HG02884 (cell line): ENCODE measurements at regions not wholly inside any gene's neighbourhood (a gene's known extent, or its start where the extent isn't known, plus 50 kb on each side); places are given as distances from the start of the nearest gene placed in this dataset.
"Not testable (repeated sequence)": the region's sequence is repeated elsewhere in the genome, so short reads cannot be mapped to it uniquely, and the experiment has no call there.

Experiments used
- ATAC-seq: cut with Tn5 transposase; IDR thresholded peaks from one replicate; pipeline ENCODE4 v1.9.1; 2021; ENCODE audit warnings: mild to moderate bottlenecking, moderate library complexity; ENCODE audit not compliant: unreplicated experiment

DNA sequence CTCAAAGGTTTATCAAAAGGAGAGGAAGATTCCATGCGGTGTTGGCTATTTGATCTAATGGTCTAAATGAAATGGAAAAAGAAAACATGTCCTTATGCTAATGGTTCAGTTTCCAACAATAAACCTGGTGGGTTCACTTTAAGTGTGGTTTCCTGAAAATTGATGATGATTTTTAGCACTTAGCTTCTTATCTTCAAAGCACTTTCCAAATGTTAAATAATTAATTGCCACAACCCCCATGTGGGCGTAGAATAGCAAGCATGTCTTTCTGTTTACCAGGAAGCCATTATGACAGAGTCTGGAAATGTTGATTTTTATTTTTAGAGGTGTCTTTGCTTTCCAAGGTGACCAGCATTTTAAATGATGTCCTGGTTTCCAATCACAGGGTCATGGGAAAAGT lies 134.8 kb upstream of the SLC4A4 start:
- no peak for ATAC-seq

DNA sequence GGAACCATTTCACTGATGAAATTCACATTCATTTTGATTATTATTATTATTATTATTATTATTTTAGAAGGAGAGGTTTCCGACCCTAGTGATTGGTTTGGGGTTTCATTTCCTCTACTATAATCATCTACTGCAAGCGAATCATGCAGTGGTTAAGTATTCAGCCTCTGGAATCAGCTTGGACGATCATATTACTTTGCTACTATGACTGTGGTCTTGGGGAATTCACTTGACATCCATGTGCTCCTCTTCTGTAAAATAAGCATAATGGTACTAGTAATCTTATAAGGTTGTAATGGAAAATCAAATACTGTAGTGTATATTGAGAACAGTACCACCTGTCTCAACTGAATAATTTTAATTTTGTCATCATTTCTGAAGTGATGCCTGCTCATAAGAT lies 132.1 kb upstream of the SLC4A4 start:
- ATAC-seq: no peak

DNA sequence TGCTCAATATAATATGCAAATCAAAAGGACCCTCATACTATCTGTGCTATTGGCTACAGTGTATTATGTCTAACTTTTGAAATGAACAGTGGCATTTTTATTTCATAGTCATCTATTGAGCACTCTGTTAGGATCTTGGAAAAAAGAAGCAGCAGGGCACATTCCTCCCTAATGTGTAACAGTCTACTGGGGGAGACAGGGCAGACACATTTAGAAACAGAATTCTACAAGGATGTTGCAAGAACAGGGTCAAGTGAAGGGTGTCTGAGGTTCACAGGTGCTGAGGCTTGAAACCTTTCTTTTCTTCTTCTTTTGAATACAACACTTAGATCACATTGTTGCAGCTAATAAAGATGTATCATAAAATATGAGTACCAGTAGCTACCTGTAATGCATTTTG lies 129.7 kb upstream of the SLC4A4 start:
- no peak for ATAC-seq

DNA sequence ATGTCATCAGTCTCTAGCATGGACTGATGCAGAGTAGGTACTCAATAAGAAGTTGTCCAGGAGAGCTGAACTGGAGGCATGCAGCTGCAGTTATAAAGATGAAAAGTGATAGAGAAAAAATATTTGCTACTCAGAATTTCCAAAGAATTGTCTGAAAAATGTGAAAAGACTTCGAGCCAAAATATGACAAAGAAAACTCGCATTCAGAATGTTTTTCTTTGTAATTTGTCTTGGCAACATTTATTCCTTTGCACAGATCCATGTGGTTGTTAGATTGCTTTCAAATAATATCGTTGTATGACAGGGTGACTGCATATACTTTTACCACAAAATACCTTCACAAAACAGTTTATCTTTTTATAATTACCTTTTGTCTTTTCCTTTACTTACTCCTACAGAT lies 128.0 kb upstream of the SLC4A4 start:
- ATAC-seq: no peak

DNA sequence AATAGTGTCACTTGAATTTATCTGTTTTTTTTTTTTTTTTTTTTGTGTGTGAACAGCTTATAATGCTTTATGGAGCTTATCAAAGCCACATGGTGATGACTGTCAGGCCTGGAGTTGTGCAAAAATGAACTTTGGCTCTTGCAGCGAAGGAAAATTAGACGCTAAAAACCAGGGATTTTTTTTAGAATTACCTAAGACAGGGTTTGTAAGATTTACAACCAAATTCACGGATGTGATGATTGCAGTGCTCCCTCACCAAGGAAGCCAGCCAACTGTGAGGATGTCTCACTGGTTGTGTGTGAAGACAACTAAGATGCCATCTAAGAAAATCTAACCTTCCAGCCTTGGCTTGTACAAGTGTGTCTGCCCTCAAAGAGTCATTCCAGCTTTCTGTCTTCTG lies 127.1 kb upstream of the SLC4A4 start:
- ATAC-seq: no peak

DNA sequence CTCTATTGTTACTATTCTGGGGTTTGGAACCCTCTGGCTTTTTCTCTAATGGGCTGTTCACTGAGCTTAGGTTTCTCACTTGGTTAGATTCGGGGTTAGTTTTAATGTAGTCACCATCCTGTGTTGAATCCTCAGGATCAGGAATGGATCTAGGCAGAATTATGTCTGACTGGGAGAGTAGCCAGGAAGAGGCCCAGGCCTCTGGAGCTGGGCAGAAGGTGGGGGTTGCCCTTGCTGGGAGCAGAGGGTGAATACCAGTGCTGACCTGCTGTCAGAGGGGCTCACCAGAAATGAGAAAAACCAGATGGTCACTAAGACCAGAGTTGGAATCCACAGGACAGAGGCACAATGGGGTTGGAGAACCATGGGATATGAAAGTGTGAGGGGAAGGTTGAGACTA lies 126.6 kb upstream of the SLC4A4 start:
- ATAC-seq: no peak

DNA sequence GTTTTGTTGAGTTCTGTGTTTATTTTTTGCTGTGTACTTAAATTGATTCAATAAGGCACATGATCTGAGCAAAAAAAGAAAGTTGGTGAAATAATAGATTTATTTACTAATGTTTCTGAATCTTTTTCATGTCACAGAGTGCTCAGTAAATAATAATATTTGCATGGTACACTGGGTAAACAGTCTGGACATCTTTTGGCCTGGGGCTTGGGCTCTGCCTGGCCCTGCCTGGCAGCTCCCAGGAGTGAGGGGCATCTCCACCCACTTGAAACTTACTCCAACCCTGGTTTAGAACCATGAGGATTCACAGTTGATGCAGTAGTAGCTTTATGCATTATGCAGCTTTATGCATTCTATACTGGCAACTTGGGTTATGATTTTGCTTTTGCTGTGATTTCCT lies 124.2 kb upstream of the SLC4A4 start:
- ATAC-seq: no peak

DNA sequence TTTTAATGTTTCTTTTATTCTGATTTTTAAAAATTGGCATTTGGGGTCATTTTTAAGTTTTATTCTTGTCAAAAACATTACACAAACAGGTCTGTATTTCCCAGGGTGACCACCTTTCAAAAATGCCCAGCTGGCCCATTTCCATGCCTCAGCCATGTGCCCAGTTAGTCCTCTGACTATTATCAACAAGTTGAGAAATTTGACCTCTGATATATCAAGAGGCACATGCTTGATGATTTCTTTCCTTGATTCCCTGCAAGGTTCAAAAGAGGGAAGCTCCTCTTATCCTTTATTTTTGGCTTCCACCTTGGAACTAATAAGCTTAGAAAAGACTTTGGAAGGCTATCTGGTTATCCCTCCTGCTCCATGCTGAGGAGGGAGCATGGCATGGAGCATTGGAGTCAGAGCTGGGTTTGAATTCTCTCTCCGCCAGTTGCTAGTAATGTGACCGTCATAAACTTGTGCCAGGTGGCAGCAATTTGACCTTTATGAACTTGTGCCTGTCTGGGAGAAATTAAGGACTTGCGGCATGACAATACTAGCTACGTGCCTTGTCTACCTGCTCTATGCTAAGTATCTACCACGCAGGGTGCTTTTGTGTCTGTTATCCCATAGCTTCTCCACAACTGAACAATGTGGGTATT lies 122.4 kb upstream of the SLC4A4 start:
- ATAC-seq: no peak

DNA sequence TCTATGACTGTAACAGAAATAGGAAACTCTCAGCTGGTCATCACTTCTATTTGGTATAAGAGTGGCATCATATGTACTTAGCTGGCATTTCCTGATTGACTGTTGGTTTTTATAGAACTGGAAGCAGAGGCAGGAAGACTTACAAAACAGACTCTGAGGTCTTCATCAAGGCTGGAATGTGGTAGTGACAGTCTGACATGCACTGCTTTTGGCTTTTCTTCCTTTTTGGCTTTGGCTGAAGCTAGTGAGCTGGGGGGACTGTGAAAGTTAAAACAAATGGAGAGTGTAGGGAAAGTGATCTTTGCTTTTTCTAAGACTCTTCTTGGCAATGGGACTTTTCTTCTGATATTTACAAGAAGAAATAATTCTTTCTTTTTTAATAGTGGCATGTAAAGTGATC lies 121.1 kb upstream of the SLC4A4 start:
- no peak for ATAC-seq

DNA sequence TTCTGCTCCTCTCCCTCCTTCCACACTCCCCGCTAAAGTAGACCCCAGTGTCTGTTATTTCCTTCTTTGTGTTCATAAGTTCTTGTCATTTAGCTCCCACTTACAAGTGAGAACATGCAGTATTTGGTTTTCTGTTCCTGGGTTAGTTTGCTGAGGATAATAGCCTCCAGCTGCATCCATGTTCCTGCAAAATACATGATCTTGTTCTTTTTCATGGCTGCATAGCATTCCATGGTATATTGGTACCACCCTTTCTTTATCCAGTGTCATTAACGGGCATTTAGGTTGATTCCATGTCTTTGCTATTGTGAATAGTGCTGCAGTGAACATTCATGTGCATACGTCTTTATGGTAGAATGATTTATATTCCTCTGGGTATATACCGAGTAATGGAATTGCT lies 118.0 kb upstream of the SLC4A4 start:
- ATAC-seq: not testable (repeated sequence)

DNA sequence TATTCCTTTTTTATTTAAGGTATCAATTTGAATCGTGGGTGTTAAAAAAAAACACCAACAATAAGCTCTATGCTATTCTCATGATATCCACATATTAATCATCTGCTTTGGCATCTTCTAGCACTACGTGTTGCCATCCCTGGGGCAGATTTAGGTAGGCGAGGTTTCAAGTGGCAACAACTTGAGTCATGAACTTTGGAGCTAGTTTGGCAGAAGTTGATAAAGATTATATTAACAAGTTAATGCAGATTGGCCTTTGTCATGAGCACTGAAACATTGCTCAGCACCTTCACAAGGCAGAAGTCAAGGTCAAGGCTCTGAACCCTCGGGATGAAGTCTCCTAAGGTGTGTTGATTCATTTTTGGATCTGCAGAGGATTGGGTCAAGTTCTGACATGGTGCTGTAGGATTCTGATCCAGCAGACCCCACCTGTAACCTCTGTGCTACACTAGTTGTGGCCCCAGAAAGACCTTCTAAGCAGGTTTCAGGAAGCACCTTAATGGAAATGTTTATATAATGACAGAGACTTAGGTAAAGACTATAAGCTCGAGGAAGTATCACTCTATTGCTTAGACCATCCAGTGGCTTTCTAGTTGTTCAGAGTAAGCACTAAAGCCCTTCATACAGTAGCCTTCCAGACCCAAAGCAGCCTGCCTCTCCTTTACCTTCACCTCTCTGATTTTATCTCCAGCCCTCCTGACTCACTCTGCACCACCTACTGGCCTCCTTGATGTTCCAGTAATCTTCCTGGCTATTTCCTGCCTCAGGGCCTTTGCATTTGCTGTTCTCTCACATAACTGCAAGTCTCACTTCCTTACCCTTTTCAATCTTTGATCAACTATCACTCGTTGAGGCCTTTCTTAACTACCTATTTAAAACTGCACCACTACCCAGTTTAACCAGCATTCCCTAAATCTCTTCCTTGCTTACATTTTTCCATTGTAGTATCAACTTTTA lies 117.0 kb upstream of the SLC4A4 start:
- ATAC-seq: no peak

DNA sequence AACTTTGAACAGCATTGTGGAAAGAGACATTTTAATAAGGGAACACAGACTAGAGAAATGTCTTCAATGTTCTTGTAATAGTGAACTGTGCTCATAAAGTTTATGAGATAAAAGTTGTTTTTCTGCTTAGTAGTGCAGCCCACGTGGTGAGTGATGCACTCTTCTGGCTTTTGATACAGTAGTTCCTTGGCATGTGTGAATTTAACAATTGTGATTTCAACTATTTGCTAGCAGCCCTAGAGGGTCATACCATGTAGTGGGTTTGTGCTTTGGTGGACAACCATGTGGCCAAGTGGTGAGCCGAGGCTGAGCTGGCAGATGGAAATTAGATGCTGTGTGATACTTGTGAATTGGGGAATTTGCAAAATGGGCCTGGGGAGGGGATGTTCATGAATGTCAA lies 116.2 kb upstream of the SLC4A4 start:
- no peak for ATAC-seq

DNA sequence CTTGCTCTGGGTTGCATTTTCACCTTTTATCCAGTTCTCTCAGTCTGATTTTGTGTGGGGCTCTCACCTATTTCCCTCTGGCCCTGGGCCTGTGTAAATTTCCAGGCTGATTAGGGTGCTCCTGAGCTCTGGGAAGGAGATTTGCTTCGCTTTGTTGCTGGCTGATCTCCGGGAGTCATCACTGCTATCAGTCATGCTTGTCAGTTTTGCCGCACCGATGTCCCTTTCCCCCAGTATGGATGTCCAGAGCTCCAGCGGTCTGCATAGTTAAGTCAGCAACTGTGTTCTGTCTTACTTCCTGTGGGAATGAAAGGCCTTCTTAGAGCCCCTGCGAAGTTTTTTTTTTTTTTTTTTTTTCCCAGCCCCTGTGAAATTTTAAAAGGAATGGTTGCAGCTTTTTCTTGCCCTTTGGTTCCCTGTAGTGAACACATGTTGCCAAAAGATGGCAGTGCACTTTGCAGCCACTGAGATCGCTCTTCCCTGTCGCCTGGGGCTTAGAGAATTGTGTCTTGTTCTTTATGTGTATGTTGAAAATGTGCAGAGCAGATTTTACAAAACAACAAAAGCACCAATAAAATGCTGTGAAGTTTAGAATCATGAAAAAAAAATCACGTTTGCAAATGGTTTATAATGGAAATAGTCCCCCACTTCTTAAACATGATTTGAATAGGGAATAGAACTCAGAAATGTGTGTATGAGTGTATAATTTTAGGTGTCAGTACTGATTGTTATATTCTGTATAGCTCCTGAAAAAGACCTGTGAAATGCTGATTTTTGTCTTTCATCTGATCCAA lies 109.1 kb upstream of the SLC4A4 start:
- ATAC-seq: peak; percentile 61

DNA sequence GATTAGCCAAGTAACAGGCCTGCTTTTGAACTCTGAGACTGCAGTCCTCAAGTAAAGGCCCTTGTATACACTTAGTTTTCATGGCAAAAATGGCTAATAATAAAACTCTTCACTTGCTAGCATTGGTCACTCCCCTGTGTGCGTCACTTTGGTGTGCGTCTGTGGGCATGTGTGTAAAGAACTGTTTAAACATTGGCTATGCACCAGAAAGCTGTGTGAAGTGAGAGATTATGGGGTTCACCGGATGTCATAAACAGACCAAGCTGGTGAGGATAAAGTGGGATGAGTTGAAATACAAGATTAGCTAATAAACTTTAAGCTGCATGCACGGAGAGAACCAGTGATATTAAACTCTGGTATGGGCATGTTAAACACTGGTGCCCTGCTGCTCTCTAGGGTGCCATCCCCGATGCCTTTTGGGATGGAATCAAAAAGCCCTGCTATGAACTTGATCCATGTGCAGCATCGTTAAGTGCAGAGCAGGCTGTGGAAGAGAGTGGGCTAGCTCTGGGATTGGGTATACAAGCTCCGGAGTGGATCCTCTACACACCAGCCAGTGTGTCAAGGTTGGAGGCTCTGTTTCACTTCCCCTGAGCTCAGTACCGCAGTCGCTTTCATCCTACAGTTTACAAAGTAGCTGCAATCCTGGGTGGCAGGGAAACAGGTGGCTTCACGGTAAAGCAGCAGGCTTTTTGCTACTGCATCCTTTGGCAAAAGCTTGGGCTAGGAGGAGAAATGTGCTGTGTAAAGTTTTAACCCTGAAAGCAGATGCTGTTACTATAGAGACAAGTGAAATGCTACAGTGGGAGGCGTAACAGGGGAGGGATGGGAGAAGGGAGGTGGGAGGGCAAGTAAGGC lies 108.3 kb upstream of the SLC4A4 start:
- ATAC-seq: no peak

DNA sequence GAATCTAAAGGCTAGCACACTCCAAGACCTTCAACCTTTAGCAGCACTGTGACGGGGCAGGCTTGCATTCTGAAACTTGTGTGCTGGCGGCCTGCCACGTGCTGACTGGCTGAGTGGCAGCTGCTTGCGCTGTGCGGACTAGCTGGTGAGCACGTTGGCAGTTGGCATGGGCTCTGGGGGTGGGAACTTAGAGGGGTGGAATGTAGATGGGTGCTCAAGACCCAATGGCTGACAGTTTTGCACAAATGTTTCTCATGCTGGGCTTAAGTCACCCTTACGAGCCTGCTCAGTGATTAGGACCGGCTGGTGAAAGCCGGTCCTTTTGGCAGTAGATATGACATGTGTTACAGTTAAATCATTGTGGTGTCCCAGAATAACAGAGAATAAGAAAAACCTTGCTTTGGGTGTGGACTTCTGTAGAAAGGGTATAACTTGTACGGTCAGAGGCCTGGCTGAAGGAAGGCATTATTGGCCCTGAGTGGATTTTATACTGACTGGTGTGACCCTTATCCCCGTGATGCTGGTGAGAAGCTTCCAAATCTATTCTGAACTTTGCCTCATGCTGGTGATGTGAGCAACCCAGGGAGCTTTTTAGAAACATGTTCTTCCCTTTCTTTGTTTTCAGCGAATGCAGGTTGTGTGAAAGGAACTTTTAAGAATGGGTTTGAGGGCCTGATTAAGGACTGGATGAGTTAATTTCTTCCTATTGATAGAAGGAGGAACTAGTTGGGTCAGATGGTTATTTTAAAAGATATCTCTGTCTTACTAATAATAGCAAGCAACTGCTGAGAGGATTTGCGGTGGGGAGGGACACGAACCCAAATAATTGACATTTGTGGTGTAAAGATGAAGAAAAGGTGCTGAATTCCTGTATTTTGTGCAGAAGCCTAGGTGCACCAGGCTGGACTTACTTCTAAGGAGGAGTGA lies 107.4 kb upstream of the SLC4A4 start:
- no peak for ATAC-seq

DNA sequence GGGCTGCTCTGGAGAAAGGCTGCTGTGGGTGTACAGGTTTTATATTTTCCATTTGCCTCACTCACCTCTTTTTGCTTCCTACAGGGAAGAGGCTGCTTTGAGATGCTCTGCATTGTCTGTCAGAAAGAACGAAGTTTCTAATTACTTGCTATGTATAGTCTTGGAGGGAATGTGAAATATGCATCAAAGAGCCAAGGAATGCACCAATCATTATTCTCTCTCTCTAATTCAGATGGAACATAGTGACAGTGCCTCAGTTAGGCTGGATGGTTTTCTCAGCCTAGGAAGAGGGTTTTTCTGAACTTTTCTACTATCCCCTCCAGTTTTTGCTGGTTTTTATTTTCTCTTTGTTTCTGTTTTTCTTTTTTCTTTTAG lies 106.8 kb upstream of the SLC4A4 start:
- no peak for ATAC-seq

DNA sequence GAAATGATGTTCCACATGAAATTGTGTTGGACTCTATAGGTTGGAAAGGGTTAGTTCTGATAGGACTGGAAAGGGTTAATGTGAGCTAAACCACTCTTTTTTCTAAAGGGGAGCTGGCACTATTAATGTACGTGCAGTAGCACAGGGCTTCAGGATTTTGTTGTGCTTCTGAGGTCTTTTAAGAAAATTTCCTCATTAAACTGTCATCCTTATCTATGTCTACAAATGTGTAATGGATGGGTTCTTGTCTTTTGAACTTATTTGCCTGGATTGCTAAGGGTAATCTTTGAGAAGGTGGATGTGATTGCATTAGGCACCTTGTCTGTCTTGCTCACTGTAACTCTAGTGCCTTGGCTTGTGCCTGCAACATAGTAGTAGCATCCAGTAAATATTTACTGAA lies 106.0 kb upstream of the SLC4A4 start:
- no peak for ATAC-seq

DNA sequence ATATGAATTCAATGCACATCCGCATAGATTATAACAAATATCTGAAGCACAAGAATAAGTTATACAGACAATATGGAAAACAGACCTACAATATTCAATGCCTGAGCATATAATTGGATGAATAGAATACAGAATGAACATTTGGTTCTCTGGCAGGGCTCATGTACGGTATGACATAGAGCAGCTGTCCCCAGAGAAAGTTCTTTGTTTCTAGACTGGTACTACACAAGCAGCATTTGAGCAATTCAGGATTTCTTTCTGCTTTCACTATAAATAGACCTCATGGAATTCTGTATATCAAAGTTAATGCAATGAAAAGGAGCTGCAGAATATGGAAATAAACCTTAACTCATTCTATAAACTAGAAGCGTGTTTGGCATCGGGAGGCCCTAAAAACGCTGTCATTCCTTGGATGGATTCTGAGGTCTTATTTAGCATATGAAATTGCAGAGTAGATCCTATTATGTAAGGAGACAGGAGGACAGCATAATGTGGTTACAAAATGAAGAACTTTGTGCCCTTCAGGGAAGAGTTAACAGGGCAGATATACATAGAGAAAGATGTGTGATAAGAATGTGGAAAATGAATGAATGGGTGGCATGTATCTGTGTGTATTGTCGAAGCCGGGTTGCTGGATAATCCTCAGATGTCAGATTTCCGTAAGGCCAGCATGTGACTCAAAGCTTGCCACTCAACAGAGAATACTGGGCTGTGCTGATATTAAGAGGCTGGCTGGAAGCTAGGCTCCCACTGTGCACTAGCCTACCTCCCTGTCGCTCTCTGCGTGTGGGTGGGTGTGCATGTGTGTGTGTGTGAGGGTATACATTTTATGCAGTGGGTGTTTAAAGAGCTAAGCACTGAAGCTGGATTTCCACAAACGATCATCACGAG lies 103.3 kb upstream of the SLC4A4 start:
- ATAC-seq: no peak

DNA sequence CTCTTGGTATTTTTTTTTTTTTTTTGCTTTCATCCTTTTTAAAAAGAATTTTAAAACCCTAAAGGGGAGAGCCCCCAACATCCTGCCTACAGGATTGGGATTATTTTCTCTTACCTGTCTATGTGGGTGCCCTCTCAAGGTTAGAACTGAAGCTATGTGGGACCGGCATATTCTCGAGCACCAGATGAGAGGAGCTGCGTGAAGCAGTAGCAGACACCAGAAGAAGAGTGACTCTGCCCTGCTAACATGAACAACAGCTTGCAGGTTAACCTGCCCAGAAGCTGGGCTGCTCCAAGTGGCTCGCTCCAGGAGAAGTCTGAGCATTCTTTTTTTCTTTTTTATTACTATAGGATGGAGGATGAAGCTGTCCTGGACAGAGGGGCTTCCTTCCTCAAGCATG lies 102.6 kb upstream of the SLC4A4 start:
- ATAC-seq: no peak
